ENCODE measurements at regions not wholly inside any gene's neighbourhood (a gene's known extent, or its start where the extent isn't known, plus 50 kb on each side); places are given as distances from the start of the nearest gene placed in this dataset.

- TF ChIP-seq EZH2 (IDR thresholded peaks at IDR 0.05), result no peak
- no peak for TF ChIP-seq POLR2AphosphoS5 (IDR thresholded peaks at IDR 0.05; ENCODE audit: borderline replicate concordance, low read depth, low read length)
- TF ChIP-seq FOXP2 (optimal IDR thresholded peaks at IDR 0.05; ENCODE audit: control extremely low read depth, extremely low read length, insufficient read depth), result no peak
Measured at GRCh38 chr5:57853929-57854697, 371.5 kb upstream of the ACTBL2 start.

All from SK-N-MC (cell line).